ENCODE measurements at regions not wholly inside any gene's neighbourhood (a gene's known extent, or its start where the extent isn't known, plus 50 kb on each side); places are given as distances from the start of the nearest gene placed in this dataset.

DNA sequence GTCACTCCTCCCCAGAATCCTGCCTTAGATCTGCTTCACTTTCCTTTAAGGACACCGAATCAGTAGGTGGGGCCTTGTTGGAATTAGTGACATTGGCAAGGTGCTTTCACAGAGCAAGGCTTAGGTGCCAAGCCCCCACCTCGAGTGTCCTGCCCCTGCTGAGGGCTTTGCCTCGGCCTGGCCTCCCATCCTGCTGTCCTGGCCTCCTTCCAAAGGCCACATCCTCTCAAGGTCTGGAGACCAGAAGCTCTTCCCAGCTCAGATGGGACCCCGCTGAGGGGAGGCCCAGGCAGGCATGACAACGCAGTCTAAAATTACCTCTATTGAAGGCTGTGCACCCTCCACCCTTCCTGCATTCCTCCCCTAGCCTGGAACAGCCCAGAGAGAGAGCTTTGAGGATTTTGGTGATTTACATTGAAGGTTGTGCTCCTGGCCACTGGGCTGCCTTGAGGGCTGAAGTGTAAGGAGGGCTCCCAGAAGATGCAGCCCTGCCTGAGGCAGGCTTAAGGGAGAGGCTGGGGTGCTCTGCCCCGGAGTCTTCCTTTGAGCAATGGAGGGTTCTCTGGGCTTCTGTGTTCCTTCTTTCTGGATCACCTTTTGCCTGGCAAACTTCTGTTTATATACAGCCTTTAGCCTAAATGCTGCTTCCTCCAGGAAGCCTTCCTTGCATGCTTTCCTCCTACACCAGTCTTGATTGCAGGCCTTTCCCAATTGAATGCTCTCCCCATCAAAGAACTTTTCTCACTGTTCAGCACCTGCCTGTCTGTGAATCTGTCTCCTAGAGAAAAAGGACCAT, 154.4 kb downstream of the DDX1 start:
- no peak for DNase-seq
- in situ Hi-C loops (cut with HindIII; ENCODE audit: low pct_ligation_motif_present, low pct_unique_long_range_greater_than_20kb, low sequenced_read_pairs), result loop anchor here (25.0 kb wide), 1 partner anchor 109 kb away; no protein-coding TSS in a partner anchor

DNA sequence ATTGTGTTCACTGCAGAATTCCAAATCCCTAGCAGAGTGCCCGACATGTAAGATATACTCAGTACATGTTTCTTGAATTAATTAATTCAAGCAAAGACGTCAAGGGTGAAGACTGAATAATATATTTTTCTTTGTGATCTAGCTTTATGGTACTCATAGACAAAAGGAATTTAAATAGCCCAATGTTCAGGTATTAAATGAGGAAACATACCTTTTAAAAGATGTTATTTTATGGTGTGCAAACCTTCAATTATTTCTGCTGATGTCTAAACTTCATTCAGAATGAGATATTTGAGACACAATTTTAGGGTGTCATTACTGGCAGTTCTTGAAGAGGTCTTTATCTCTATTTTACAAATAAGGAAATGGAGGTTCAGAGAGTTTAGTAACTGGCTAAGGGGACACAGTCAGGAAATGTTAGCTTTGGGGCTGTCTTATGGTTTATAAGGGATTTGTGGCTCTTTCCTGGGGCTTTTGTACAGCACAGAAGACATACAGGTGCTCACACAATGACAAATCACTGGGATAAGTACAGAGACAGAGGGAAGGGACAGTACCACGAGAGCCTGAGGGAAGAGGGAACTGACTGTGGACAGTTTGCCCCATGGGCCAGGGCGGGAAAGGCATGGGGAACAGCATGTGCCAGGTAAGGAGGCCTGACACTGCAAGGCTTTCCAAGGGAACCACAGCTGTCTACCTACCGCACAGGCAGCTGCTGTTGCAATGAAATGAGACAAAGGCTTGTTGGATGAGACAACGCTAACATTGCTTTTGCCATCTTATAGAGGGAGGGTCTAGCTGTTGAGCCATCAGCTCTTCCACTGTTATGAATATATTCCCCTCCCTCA, 155.3 kb downstream of the DDX1 start:
- DNase-seq, result no peak
- in situ Hi-C loops (cut with HindIII; ENCODE audit: low pct_ligation_motif_present, low pct_unique_long_range_greater_than_20kb, low sequenced_read_pairs), result loop anchor here (25.0 kb wide), 1 partner anchor 110 kb away; no protein-coding TSS in a partner anchor

DNA sequence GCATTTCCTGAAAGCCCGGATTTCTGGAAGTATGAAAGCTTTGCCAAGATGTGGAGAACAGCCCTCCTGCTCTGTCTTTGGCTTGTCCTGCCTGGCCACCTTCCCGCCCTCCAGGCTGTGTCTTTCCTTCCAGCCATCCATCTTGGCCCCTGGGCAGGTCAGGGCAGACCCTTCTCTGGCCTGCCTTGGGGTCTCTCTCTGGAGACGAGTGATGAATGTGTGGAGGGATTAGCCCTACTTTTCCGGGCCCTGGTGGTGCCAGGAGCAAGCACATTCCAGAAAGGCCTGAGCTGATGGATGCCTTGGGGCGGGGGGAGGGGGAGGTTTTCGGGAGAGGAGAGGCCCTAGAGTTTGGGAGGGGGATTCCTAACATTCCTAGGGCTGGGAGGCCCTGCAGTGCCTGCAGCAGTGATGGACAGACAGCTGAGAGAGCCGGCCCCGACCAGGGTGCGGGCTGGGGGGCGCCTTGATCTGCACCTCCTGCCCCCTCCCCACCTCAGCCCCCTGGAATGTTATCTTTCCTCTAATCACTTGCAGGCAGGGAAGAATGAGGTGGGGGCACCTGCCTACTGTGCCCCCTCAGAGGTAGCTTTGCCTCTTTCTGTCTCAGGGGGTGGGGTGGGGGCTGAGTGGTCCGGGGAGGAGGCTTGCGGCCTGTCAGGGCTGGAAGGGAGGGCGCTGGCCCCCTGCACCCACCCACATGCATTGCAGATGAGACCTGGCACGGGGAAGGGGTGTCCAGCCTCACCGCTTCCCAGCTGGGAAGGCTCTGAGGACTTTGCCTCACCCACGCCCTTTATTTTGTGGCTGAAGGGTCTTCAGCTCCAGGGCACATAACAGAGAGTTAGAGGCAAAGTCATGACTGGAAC, 156.2 kb downstream of the DDX1 start:
- in situ Hi-C loops (cut with HindIII; ENCODE audit: low pct_ligation_motif_present, low pct_unique_long_range_greater_than_20kb, low sequenced_read_pairs), result loop anchor here (25.0 kb wide), 1 partner anchor 111 kb away; no protein-coding TSS in a partner anchor
- DNase-seq, result no peak

DNA sequence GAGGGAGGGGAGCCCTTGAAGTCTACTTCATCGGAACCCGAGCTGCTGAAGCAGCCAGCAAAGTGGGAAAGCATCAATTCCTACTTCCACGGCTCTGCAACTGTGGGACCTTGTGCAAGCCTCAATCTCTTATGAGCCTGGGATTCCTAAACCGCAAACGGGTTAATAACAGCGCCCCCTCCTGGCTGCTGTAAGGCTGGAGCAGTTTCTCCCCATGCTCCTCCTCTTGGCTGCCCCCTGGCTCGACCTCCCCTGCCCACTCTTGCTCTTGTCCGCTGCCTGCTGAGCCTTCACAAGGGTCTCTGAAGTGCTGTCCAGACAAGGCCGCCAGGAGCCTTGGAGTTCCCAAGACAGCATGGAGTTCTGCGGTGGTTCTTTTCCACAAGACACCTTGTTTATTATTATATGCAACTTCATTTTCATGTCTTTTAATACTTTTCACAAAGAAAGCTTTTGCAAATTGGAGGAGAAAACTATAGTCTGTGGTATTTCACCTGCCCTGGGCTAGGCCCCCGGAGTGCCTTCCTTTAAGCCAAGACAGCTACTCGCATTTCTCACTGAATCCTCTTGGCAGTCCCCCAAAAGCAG, 157.2 kb downstream of the DDX1 start:
- in situ Hi-C loops (cut with HindIII; ENCODE audit: low pct_ligation_motif_present, low pct_unique_long_range_greater_than_20kb, low sequenced_read_pairs), result loop anchor here (25.0 kb wide), 1 partner anchor 112 kb away; no protein-coding TSS in a partner anchor
- peak; percentile 67 for DNase-seq

DNA sequence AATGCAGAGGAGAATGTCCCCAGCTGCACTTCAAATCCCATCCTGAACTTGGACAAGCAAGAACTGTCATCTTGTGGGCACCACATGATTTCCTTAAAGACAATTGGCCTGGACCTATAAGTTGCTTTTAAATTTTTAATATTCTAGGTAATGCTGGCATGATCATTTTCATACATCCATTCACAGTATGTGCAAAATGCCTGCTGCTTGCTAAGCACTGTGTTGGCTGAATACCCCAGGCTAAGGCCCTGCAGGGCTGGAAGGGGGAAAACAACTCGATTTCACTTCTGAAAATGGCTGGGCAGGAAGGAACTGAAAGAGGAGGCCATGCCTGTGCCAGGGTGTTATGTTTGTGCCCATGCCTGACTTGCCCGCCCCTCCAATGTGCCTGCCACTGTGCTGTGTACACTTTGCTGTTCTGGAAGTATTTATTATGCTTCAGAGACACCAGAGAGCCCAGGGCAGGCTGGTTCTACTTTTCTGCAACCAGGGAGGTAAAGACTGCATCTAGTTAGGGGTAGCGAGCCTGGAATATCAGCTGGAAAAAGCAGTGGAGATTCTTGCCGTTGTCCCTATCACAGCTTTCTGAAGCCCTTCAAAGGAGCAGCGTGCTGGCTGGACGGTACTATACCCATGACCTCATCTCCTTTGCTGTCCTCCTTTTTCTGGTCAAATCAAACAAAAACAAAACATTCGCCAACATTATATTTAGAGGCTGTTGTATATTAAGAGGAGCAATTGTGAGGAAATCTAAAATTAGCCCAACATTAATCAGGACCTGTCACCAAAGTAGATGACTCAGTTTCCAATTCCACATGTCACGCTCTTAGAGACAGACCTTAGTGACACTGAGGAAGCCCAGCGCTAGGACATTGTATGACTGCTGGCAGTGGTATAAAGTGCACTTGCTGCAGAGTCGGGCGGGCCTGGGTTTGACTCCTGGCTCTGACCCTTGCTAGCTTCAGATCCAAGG, 158.1 kb downstream of the DDX1 start:
- in situ Hi-C loops (cut with HindIII; ENCODE audit: low pct_ligation_motif_present, low pct_unique_long_range_greater_than_20kb, low sequenced_read_pairs), result loop anchor here (25.0 kb wide), 1 partner anchor 112 kb away; no protein-coding TSS in a partner anchor
- DNase-seq, result no peak

DNA sequence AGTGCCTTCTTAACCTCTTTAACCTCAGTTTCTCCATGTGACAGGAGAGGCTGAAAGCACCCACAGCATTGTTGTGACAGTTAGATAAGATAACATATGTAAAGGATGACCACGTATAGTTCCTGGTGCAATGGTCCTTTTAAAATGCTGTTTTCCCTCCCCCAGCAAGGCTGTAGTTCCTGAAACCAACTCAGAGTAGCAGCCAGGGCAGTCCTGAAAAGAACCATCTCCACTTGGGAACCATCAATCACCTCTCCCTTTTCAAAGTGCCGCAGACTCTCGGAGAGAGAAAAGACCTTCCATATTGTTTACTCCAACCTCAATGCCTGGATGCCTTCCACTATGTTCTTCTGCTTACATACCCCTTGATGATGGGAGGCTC, 158.8 kb downstream of the DDX1 start:
- no peak for DNase-seq
- in situ Hi-C loops (cut with HindIII; ENCODE audit: low pct_ligation_motif_present, low pct_unique_long_range_greater_than_20kb, low sequenced_read_pairs), result no loop called here

DNA sequence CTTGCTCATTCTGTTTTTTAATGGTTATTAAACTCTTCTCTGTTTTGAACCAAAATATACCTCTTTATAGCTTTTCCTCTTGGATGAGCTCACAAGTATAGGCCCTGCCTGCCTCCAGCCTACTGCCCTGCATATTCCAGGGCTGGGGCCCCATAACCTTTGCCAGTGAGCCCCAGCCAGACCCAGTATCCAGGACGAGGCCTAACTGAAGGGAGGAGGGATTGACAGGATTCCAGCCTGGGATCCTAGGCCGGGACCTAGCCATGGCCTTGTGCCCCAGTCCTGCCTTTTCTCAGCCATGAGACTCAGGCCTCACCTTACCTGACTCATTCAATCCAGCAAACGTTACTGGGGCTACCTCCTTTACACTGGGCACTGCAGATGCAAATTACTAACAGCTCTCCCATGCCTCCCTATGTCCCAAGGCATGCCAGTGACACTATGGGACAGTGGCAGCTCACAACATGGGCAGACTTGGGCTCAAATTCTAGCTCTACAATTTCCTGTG, 159.2 kb downstream of the DDX1 start:
- DNase-seq, result no peak
- in situ Hi-C loops (cut with HindIII; ENCODE audit: low pct_ligation_motif_present, low pct_unique_long_range_greater_than_20kb, low sequenced_read_pairs), result no loop called here

DNA sequence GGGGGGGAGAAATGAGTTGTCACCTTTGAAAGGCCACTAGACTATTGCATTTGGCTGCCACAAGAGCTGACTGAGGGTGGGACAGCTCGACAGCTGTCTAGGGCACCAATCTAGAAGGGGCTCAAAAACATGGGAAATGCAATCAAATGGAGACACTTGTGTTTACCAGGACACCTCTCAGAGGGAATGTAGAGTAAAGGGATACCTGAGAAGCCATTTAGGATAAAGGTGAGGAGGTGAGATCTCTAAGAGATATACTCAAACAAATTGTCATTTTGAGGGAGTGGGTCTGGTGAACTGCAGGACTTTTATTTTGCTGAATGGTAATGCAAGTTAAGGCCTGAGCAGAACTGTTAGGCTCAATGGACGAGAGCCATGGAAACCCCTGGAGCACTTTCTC, 159.8 kb downstream of the DDX1 start:
- DNase-seq, result no peak
- in situ Hi-C loops (cut with HindIII; ENCODE audit: low pct_ligation_motif_present, low pct_unique_long_range_greater_than_20kb, low sequenced_read_pairs), result no loop called here

DNA sequence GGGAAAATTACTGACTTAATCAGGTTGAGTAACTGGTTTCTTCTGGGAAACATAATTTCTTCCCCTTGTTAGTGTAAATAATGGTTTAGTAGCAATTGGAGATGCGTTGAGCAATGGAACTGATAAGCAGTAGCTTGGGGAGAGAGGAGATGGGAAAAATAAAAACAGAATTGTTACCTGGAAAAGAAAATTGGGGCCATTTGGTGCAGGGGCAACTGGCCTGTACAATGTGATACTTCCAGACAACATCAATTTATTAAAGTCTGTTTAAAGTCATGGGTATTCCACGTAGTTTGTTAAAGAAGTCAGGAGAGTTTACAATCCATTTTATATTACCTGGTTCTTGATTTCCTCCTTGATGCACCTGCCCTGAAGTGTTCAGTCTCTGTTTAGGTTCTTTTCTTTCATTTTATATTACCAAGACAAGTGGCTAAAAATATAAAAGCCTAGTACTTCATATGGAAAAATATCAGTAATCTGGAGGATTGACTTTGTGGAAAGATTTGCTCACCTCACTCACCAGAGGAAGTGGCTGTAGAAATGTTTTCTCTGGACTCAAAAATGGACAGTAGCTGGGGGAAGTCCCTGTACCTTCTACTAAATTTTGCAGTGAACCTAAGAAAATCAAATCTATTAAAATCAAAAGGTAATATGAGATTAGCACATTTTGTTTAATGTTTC, 161.0 kb downstream of the DDX1 start:
- in situ Hi-C loops (cut with HindIII; ENCODE audit: low pct_ligation_motif_present, low pct_unique_long_range_greater_than_20kb, low sequenced_read_pairs), result no loop called here
- no peak for DNase-seq

DNA sequence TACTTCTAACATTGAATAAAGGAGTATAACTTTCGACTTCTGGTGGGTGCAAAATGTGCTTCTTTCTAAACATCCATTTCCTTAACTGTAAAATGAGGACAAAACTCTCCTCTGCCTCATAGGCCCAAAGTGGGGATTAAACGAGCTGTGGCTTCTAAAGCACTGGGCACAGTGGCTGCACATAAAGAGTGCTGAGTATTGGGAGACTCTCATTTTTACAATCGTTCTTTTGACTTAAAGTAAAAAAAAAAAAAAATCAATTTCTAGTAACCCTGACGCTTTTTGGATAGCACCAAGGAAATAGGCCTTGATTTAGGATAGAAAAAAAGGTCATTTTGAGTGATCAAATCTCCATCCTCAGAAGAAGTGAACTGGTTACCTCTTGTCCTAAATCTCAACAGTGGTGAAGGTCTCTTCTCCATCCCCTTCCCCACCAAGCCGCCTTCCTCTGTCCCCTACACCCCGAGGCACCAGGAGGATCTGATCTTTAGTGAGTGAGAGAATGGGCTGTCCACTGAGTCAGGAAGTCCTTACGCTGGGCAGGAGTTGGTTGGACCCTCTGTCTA, 161.6 kb downstream of the DDX1 start:
- DNase-seq, result no peak
- in situ Hi-C loops (cut with HindIII; ENCODE audit: low pct_ligation_motif_present, low pct_unique_long_range_greater_than_20kb, low sequenced_read_pairs), result no loop called here

DNA sequence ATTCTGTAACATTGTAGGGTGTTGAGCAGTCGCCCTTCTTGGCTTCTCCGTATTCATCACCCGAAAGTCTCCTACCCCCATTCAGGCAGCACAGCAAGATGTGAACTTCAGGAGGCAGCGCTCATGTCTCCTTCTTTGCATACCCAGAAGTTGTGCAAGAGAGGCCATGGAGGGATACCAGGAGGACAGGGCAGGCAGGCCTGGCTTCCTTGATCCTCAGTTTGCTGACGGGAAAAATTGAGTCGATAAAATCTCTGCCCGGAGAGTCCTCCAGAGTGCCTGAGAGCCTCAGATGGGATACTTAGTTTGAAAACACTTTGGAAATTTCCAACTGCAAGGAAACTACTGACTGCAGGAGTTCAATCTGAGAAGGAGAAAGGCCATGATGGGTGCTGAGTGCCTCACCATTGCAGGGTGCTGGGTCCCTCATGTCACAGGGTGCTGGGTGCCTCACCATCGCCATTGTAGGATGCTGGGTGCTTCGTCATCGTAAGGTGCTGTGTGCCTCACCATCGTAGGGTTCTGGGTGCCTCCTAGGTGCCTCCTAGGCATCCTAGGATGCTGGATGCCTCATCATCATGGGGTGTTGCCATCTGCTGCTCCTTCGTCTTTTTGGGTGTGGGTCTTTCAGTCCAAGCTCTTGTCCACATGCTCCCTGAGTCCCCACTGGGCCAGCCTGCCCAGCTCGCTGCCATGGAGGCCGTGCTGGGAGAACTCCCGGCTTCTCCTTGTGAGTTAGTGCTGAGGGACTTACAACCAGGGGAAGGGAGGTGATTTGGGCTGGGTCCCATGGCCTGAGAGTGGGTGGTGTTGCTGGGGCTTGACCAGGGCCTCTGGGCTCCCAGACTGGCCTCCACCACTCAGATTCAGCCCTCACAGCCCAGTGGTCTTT, 162.4 kb downstream of the DDX1 start:
- no peak for DNase-seq
- in situ Hi-C loops (cut with HindIII; ENCODE audit: low pct_ligation_motif_present, low pct_unique_long_range_greater_than_20kb, low sequenced_read_pairs), result no loop called here

DNA sequence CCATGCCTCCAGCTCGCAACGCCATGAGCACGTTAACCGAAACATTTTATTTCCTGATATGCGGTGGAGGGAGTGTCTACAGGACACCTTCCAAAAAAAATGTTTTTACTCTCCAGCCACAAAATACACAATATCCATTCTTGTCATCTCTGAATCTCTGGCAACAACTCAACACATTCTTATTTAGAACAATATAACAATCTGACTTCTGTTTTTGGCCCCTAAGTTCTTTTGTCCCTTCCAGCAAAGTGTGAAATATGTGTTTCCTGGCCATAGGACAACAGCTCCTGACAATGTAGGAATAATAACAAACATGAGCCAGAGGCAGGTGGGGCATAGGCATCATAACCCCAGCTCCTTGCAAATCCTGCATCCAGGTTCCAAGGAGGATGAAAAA, 163.0 kb downstream of the DDX1 start:
- in situ Hi-C loops (cut with HindIII; ENCODE audit: low pct_ligation_motif_present, low pct_unique_long_range_greater_than_20kb, low sequenced_read_pairs), result no loop called here
- no peak for DNase-seq

DNA sequence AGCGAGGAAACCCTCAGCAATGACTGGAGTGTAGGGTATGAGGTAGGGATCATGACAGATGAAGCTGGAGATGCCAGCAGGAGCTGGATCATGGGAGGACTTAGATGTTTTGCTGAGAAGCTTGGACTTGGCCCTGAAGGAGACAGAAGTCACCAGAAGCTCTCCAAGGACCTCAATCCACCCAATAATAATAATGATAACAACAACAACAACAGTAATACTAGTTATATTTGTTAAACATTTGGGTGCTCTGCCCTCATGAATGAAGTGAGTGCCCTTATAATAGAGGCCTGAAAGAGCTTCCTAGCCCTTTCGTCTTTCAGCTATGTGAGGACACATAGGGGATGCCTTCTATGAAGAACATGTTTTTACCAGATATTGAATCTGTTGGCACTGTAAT, 163.9 kb downstream of the DDX1 start:
- no peak for DNase-seq
- in situ Hi-C loops (cut with HindIII; ENCODE audit: low pct_ligation_motif_present, low pct_unique_long_range_greater_than_20kb, low sequenced_read_pairs), result no loop called here

DNA sequence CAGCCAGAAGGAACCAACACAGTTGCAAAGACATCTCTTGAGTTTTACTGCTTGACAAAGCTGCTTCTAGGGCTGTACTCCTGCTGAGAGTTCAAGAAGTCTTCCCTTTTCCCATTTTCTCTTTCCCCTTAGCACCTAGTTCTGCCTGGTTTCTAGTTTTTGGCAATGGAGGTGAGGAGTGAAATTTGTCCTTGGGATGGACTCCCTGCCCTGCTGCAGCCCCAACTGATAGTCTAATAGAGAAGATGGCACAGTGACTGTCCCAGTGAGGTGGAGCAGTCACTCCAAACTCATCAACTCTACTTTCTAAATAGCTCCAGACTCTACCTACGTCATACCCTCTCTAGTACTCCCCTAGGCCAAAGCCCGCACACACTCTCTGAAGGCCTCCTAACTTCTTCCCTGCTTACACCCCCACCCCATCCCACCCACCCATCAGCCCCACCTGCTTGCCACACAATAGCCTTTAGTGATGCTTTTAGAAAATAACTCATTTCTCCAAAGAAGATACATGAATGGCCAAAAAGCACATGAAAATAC, 164.4 kb downstream of the DDX1 start:
- in situ Hi-C loops (cut with HindIII; ENCODE audit: low pct_ligation_motif_present, low pct_unique_long_range_greater_than_20kb, low sequenced_read_pairs), result no loop called here
- no peak for DNase-seq
